ENCODE measurements at regions not wholly inside any gene's neighbourhood (a gene's known extent, or its start where the extent isn't known, plus 50 kb on each side); places are given as distances from the start of the nearest gene placed in this dataset.

- in situ Hi-C loops (cut with MboI; ENCODE audit: low sequenced_read_pairs, unreplicated experiment): no loop called here
- TF ChIP-seq, protein P1, sequence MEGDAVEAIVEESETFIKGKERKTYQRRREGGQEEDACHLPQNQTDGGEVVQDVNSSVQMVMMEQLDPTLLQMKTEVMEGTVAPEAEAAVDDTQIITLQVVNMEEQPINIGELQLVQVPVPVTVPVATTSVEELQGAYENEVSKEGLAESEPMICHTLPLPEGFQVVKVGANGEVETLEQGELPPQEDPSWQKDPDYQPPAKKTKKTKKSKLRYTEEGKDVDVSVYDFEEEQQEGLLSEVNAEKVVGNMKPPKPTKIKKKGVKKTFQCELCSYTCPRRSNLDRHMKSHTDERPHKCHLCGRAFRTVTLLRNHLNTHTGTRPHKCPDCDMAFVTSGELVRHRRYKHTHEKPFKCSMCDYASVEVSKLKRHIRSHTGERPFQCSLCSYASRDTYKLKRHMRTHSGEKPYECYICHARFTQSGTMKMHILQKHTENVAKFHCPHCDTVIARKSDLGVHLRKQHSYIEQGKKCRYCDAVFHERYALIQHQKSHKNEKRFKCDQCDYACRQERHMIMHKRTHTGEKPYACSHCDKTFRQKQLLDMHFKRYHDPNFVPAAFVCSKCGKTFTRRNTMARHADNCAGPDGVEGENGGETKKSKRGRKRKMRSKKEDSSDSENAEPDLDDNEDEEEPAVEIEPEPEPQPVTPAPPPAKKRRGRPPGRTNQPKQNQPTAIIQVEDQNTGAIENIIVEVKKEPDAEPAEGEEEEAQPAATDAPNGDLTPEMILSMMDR (IDR thresholded peaks at IDR 0.05; ENCODE audit: borderline replicate concordance, control extremely low read depth, extremely low read depth, insufficient read depth, missing control alignments): no peak
Measured at GRCh38 chr2:14322306-14322705, 310.2 kb upstream of the LRATD1 start.

GRCh38 chr2:14324308-14324707 is 308.2 kb upstream of the LRATD1 start:
- DNase-seq (ENCODE audit: low spot score): no peak

More at GRCh38 chr2:14322306-14322705, 310.2 kb upstream of the LRATD1 start:
- DNase-seq (ENCODE audit: low spot score): no peak

DNA sequence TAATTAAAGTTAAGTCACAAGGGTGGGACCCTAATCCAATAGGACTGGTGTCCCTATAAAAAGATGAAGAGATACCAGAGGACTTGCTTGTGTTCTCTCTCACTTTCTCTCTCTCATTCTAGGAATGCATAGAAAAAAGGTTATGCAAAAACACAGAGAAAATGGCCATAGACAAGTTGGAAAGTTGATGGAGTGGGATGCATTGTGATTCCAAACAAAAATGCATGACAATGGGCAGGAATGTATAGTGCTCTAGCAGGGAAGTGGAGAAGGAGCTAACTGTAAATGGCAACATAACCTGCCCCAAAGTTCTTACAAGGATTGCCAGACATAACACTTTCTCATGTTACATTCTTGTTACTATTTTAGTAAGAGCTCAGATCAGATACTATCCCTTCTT is 301.6 kb upstream of the LRATD1 start:
- in situ Hi-C loops (cut with MboI; ENCODE audit: low sequenced_read_pairs, unreplicated experiment): no loop called here
- no peak for DNase-seq (ENCODE audit: low spot score)

More at GRCh38 chr2:14324308-14324707, 308.2 kb upstream of the LRATD1 start:
- in situ Hi-C loops (cut with MboI; ENCODE audit: low sequenced_read_pairs, unreplicated experiment): no loop called here
- TF ChIP-seq, protein P1 (IDR thresholded peaks at IDR 0.05; ENCODE audit: borderline replicate concordance, control extremely low read depth, extremely low read depth, insufficient read depth, missing control alignments): no peak

DNA sequence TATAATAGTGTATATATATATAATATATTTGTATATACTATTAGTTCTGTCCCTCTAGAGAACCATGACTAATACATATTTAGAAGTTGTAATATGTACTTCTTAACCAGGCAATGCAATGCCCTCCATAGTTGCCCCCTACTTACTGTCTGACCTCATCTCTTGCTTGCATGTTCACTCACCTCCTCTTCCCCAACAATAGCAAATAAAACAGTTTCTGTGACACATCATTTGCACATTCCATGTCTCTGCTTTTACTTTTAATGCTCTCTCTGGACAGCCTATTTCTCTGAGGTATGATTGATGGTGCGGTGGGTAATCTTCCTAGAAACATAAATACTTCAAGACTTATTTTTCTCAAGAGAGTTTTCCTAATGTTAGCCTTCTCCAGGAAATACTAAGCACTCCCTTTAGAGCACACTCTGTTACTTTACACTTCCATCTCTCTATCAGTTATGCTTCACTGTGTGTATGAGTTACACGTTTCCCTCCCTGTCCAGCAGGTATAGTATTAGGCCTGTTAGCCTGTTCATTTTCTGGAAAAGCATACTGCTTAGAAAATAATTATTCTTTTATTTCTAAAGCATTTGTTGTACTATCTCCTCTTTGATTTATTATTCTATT is 295.6 kb upstream of the LRATD1 start:
- in situ Hi-C loops (cut with MboI; ENCODE audit: low sequenced_read_pairs, unreplicated experiment): no loop called here
- TF ChIP-seq, protein P1 (IDR thresholded peaks at IDR 0.05; ENCODE audit: borderline replicate concordance, control extremely low read depth, extremely low read depth, insufficient read depth, missing control alignments): no peak
- DNase-seq (ENCODE audit: low spot score): no peak

More for the DNA sequence above, 301.6 kb upstream of the LRATD1 start:
- TF ChIP-seq, protein P1 (IDR thresholded peaks at IDR 0.05; ENCODE audit: borderline replicate concordance, control extremely low read depth, extremely low read depth, insufficient read depth, missing control alignments): no peak

DNA sequence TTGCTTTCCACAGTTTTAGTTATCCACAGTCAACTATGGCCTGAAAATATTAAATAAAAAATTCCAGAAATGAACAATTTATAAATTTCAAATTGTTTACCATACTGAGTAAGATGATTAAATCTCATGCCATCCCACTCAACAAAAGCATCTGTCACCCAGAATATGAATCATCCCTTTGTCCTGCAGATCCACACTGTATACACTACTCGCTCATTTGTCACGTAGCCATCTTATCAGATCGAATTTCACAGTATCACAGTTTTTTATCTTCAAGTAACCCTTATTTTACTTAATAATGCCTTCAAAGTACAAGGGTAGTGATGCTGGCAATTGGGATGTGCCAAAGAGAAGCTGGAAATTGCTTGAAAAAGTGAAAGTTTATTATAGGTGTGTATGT is 291.8 kb upstream of the LRATD1 start:
- DNase-seq (ENCODE audit: low spot score): no peak
- TF ChIP-seq, protein P1 (IDR thresholded peaks at IDR 0.05; ENCODE audit: borderline replicate concordance, control extremely low read depth, extremely low read depth, insufficient read depth, missing control alignments): no peak
- in situ Hi-C loops (cut with MboI; ENCODE audit: low sequenced_read_pairs, unreplicated experiment): no loop called here

GRCh38 chr2:14342313-14342712 is 290.2 kb upstream of the LRATD1 start:
- no peak for DNase-seq (ENCODE audit: low spot score)
- TF ChIP-seq, protein P1 (IDR thresholded peaks at IDR 0.05; ENCODE audit: borderline replicate concordance, control extremely low read depth, extremely low read depth, insufficient read depth, missing control alignments): no peak
- in situ Hi-C loops (cut with MboI; ENCODE audit: low sequenced_read_pairs, unreplicated experiment): no loop called here
